Keratinocyte (primary cell): ENCODE measurements at regions not wholly inside any gene's neighbourhood (a gene's known extent, or its start where the extent isn't known, plus 50 kb on each side); places are given as distances from the start of the nearest gene placed in this dataset.

Experiments
- EZH2 ChIP-seq: IDR thresholded peaks from one replicate; pipeline ENCODE4 v1.6.1; 2012; ENCODE audit warnings: inconsistent platforms, mild to moderate bottlenecking, low read length, moderate library complexity
- TF ChIP-seq, protein P1 (sequence below), 3 experiments: IDR thresholded peaks in 1 of 3; conservative IDR thresholded peaks in 1 of 3; optimal IDR thresholded peaks in 1 of 3; 2 replicates in 2 of 3; 3 replicates in 1 of 3; pipeline versions ENCODE3 to v1.5.1; 2011; ENCODE audit warnings: low read length in 3 of 3, mild to moderate bottlenecking in 3 of 3, moderate library complexity in 2 of 3, control low read depth in 1 of 3, inconsistent platforms in 1 of 3; ENCODE audit not compliant: insufficient read depth in 2 of 3; ENCODE audit errors: extremely low read depth in 1 of 3

- TF ChIP-seq, protein P1, sequence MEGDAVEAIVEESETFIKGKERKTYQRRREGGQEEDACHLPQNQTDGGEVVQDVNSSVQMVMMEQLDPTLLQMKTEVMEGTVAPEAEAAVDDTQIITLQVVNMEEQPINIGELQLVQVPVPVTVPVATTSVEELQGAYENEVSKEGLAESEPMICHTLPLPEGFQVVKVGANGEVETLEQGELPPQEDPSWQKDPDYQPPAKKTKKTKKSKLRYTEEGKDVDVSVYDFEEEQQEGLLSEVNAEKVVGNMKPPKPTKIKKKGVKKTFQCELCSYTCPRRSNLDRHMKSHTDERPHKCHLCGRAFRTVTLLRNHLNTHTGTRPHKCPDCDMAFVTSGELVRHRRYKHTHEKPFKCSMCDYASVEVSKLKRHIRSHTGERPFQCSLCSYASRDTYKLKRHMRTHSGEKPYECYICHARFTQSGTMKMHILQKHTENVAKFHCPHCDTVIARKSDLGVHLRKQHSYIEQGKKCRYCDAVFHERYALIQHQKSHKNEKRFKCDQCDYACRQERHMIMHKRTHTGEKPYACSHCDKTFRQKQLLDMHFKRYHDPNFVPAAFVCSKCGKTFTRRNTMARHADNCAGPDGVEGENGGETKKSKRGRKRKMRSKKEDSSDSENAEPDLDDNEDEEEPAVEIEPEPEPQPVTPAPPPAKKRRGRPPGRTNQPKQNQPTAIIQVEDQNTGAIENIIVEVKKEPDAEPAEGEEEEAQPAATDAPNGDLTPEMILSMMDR (optimal IDR thresholded peaks at IDR 0.05 in 1 of 3, IDR thresholded peaks at IDR 0.05 in 1 of 3, conservative IDR thresholded peaks at IDR 0.05 in 1 of 3; ENCODE audit: extremely low read depth in 1 of 3, insufficient read depth in 2 of 3, low read length in 3 of 3) = no peak
- no peak for TF ChIP-seq EZH2
Observed at GRCh38 chr1:87957331-87957730, 628.7 kb downstream of the LMO4 start.
